ENCODE measurements at regions not wholly inside any gene's neighbourhood (a gene's known extent, or its start where the extent isn't known, plus 50 kb on each side); places are given as distances from the start of the nearest gene placed in this dataset.

DNA sequence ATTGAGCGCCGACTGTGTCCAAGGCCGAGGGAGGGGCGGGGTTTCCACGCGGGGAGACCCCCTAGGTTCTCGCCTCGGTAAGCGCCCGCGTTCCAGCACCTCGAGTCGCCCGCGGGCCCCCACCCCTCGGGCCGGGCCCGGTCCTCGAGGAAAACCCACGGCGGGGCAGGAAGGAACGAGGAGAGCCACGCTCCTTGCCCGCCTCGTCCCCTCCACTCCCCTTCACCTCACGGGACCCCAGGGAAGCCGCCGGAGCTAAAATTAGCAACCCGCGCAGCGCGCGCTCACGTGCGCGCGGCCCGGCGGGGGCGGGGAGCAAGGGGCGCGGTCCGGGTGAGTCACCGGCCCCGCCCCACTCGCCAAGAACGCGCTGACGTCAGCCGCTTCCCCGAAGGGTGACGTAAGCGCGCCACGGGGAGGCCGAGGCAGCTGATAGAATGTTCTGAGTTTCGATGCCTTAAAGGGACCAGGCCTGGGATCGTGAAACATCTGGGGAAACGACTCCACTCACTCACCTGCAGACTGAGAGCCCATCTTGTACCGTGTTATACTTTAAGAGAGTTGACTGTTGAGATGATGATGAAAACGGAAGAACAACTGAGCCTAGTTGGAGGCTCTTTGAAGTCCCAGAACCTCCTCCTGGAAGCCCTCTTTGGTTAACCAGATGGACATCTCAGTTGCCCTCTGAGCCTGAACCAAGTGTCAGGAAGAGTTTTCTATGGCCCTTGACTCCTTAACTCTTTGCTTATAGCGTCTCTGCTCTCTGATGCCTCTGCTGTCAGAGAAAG lies 49.7 kb upstream of the ATF3 start:
- Histone ChIP-seq H3K27me3 (replicated peaks in 1 of 4; ENCODE audit: control extremely low read depth in 1 of 4, control insufficient read depth in 3 of 4, insufficient read depth in 4 of 4, low read length in 3 of 4) (peaks cover 0 to 5% (median 0%) of the 10 kb centered on the region in 4 experiments), H3K36me3 (replicated peaks in 1 of 2; ENCODE audit: control extremely low read depth in 1 of 2, control insufficient read depth in 1 of 2, extremely low read depth in 1 of 2, insufficient read depth in 2 of 2, low read length in 1 of 2) (no peaks in the 10 kb centered on the region), H3K4me3 (ENCODE audit: control extremely low read depth in 1 of 5, extremely low read depth in 1 of 5, insufficient read depth in 1 of 5, low read depth in 2 of 5, low read length in 4 of 5) (peak overlapping the region; percentile 36 to 89 (median 73)), H3K27ac (ENCODE audit: low read length in 2 of 2) (peak overlapping the region; percentile 95 to 96), H2AFZ (ENCODE audit: insufficient read depth, low read depth, low read length, poor library complexity, severe bottlenecking) (peak overlapping the region; percentile 92), H3K4me1 (ENCODE audit: control insufficient read depth in 2 of 2, insufficient read depth in 2 of 2, low read length in 2 of 2) (peaks cover 12% of the 10 kb centered on the region in 2 donors), H3K4me2 (replicated peaks; ENCODE audit: low read depth, low read length, poor library complexity, severe bottlenecking) (peak overlapping the region; percentile 93), H4K20me1 (ENCODE audit: control insufficient read depth, insufficient read depth, low read length, poor library complexity, severe bottlenecking) (no peaks in the 10 kb centered on the region), H3K9me3 (ENCODE audit: control extremely low read depth in 1 of 3, control insufficient read depth in 2 of 3, insufficient read depth in 1 of 3, low read length in 2 of 3) (peaks cover 0 to 6% (median 0%) of the 10 kb centered on the region in 3 donors), H3K79me2 (ENCODE audit: control insufficient read depth, insufficient read depth, low read length) (no peaks in the 10 kb centered on the region), H3K9ac (ENCODE audit: low read length) (peak overlapping the region; percentile 89)
- Mint-ChIP-seq H3K9me3 (ENCODE audit: insufficient read depth) (peaks cover 3% of the 10 kb centered on the region), H3K27ac (peak overlapping the region; percentile 96), H3K27me3 (peaks cover 4% of the 10 kb centered on the region), H3K4me1 (peaks cover 13% of the 10 kb centered on the region), H3K4me3 (peak overlapping the region; percentile 90)
- peak; percentile 97 for DNase-seq
- TF ChIP-seq, protein P1, sequence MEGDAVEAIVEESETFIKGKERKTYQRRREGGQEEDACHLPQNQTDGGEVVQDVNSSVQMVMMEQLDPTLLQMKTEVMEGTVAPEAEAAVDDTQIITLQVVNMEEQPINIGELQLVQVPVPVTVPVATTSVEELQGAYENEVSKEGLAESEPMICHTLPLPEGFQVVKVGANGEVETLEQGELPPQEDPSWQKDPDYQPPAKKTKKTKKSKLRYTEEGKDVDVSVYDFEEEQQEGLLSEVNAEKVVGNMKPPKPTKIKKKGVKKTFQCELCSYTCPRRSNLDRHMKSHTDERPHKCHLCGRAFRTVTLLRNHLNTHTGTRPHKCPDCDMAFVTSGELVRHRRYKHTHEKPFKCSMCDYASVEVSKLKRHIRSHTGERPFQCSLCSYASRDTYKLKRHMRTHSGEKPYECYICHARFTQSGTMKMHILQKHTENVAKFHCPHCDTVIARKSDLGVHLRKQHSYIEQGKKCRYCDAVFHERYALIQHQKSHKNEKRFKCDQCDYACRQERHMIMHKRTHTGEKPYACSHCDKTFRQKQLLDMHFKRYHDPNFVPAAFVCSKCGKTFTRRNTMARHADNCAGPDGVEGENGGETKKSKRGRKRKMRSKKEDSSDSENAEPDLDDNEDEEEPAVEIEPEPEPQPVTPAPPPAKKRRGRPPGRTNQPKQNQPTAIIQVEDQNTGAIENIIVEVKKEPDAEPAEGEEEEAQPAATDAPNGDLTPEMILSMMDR (IDR thresholded peaks at IDR 0.05), result no peak
- TF ChIP-seq EZH2 (IDR thresholded peaks at IDR 0.05; ENCODE audit: borderline replicate concordance, insufficient read depth, low read depth, low read length, poor library complexity, severe bottlenecking), result no peak
- WGBS (ENCODE audit: insufficient coverage), result under 1% methylated on average over 53 of the region's 62 CpGs
- intact Hi-C loops (cut with micrococcal nuclease), result loop anchor here (1.0 to 5.0 kb wide), 8 partner anchors 8 to 456 kb away; partner anchors contain the start of genes ANGEL2, ATF3, NENF and NSL1
- ChIA-PET CTCF (interaction anchor here (0.7 to 1.3 kb wide), 2 partner anchors 11 to 223 kb away, joined by 3 read pairs; no protein-coding TSS in a partner anchor), POLR2A (interaction anchor here (0.6 to 1.0 kb wide), 4 partner anchors 9 to 235 kb away, joined by 3 to 4 read pairs (median 3); partner anchors contain the start of genes ATF3 and NSL1)
- ATAC-seq (ENCODE audit: low read depth), result peak; percentile 92
